AG10803 (cell line): ENCODE measurements at regions not wholly inside any gene's neighbourhood (a gene's known extent, or its start where the extent isn't known, plus 50 kb on each side); places are given as distances from the start of the nearest gene placed in this dataset.

Source experiments
- DNase-seq: peaks from one replicate; pipeline ENCODE4 v3.0.0; 2010; ENCODE audit warnings: low read depth
- H3K4me3 ChIP-seq: 2 replicates; pipeline ENCODE4 v1.5.1; 2011; ENCODE audit warnings: mild to moderate bottlenecking, low read length, control low read depth
- CTCF ChIP-seq: conservative IDR thresholded peaks from 2 replicates; pipeline ENCODE4 v1.5.1; 2011; ENCODE audit warnings: mild to moderate bottlenecking, low read length, control low read depth, inconsistent platforms

- TF ChIP-seq CTCF: no peak
- no peak for DNase-seq
- no peak overlapping the region for H3K4me3 ChIP-seq
Measured at GRCh38 chr5:155239803-155240202, 226.2 kb downstream of the KIF4B start.

- TF ChIP-seq CTCF: no peak
- H3K4me3 ChIP-seq: no peak overlapping the region
- no peak for DNase-seq
Measured at GRCh38 chr5:155250596-155250995, 237.0 kb downstream of the KIF4B start.

GRCh38 chr5:155252025-155252424 lies 238.5 kb downstream of the KIF4B start:
- no peak overlapping the region for H3K4me3 ChIP-seq
- no peak for DNase-seq
- no peak for TF ChIP-seq CTCF

GRCh38 chr5:155252717-155253116 lies 239.2 kb downstream of the KIF4B start:
- no peak overlapping the region for H3K4me3 ChIP-seq
- DNase-seq: no peak
- TF ChIP-seq CTCF: no peak

GRCh38 chr5:155254399-155254798 lies 240.8 kb downstream of the KIF4B start:
- no peak overlapping the region for H3K4me3 ChIP-seq
- DNase-seq: no peak
- TF ChIP-seq CTCF: no peak

- TF ChIP-seq CTCF: no peak
- H3K4me3 ChIP-seq: no peak overlapping the region
- DNase-seq: no peak
Measured at GRCh38 chr5:155258161-155258560, 244.6 kb downstream of the KIF4B start.

- TF ChIP-seq CTCF: no peak
- no peak overlapping the region for H3K4me3 ChIP-seq
- no peak for DNase-seq
Measured at GRCh38 chr5:155259648-155260047, 246.1 kb downstream of the KIF4B start.
